ENCODE measurements at regions not wholly inside any gene's neighbourhood (a gene's known extent, or its start where the extent isn't known, plus 50 kb on each side); places are given as distances from the start of the nearest gene placed in this dataset.
"Not testable (repeated sequence)": the region's sequence is repeated elsewhere in the genome, so short reads cannot be mapped to it uniquely, and the experiment has no call there.

DNA sequence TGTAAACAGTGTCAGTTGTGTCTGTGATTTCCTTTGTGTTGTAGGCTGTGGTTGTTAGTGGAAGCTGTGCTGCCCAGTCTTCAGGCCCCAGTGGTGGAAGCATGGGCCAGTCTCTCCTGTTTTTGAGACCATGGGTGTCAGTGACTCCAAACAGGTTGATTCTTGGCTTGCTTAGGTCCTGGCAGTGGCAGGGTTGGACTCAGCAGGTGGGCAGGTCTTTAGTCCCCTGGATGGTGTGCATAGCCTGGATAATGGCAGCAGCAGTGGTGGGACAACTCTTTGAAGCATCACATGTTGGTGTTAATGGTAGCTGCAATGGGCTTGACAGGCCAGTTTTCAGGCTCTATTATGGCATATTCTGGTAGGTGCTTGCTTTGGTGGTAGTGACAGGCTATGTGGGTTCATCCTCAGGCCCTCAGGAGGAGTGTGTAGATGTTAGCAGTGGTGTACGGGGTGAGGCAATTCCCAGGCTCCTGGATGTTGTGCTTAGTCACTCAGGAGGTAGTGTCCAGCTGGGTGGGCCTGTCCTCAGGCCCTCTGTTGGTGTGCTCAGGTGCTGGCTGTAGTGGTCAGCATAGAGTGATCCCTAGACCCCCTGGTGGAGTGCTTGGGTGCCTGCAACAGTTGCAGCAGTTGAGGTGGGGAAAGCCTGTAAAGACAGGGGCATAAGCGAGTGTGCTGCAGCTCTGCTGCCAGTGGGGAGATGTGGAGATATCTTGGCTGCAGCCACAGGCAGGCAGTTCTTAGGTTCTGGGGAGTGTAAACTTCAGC is 596.7 kb downstream of the PDCD6IP start:
- Histone ChIP-seq H3K4me3 (no peak overlapping the region), H3K27ac (no peak overlapping the region)

DNA sequence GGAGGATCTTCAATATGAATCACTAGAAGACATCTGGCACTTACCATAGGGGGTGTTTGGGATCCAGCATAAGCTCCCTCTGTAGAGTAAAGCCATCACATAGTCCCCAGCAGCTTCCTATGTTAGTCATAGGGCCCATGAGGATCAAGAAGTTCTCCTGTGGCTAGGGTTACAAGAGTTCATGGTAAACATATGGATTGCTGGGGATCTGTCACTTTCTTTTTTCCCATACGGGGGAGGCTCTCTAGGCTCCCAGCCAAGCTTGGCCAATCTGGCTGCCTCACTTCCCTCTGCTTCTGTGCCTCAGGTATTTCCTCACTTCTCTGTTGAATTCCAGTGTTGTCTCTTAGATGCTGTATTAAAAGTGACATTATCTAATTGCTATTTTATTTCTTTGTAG is 597.9 kb downstream of the PDCD6IP start:
- H3K4me3 ChIP-seq, result no peak overlapping the region
- H3K27ac ChIP-seq, result no peak overlapping the region

DNA sequence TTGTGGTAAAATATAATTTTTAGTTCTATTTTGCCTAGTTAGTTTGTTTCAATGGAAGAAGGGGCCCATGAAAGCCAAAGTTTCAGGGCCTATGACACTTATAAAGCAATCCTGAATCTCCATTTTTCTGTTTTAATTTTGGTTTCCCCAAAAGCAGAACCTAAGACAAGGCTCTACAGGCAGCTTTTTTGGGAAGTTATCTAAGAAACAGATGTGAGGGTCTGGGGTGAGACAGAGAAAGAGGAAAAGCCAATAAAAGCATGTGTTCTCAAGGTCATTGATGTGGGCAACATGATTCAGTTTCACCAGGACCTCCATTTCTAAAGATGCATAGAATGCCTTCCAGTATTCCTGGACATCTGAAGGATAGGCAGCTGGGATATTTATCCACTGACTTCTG is 598.5 kb downstream of the PDCD6IP start:
- Histone ChIP-seq H3K27ac (no peak overlapping the region), H3K4me3 (no peak overlapping the region)

GRCh38 chr3:34399401-34399800 is 601.0 kb downstream of the PDCD6IP start:
- no peak overlapping the region for H3K4me3 ChIP-seq

GRCh38 chr3:34405159-34405558 is 606.7 kb downstream of the PDCD6IP start:
- Histone ChIP-seq H3K27ac (no peak overlapping the region), H3K4me3 (no peak overlapping the region)

More at GRCh38 chr3:34399401-34399800, 601.0 kb downstream of the PDCD6IP start:
- no peak overlapping the region for H3K27ac ChIP-seq

DNA sequence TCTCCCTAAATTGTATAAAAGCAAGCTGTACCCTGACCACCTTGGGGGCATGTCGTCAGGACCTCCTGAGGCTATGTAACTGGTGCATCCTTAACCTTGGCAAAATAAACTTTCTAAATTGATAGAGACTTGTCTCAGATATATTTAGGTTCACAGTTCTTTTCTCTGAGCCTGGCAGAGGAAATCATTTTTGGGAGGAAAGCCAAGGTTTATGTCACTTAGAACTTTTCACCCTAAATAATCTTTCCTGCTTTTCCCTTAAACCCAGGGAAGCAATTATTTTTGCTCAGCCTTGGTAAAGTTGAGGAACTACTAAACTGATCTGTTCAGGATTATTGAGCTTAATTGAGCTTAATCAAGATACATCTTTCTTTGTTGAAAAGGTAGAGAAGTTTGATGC is 608.9 kb downstream of the PDCD6IP start:
- no peak overlapping the region for H3K27ac ChIP-seq
- H3K4me3 ChIP-seq, result no peak overlapping the region

DNA sequence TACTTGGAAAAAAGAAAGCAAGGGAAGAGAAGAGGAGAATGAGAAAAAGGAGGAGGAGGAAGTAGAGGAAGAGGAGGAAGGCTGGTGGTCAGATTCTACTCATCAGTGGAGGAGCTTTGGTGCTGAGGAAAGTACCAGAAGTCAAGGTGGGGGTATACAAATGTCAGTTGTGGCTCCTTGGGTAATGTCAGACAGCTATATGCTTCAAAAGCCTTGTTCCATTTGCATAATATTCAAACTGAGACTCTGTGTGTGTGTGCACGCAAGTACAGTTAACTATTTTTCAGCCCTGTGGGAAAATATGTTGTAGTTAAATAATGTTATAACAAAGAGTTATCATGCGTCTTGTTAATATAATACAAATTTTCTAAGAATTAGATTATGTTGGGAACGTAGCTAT is 609.7 kb downstream of the PDCD6IP start:
- Histone ChIP-seq H3K4me3 (no peak overlapping the region), H3K27ac (no peak overlapping the region)

- no peak overlapping the region for H3K4me3 ChIP-seq
- no peak overlapping the region for H3K27ac ChIP-seq
Measured at GRCh38 chr3:34411596-34411995, 613.2 kb downstream of the PDCD6IP start.

DNA sequence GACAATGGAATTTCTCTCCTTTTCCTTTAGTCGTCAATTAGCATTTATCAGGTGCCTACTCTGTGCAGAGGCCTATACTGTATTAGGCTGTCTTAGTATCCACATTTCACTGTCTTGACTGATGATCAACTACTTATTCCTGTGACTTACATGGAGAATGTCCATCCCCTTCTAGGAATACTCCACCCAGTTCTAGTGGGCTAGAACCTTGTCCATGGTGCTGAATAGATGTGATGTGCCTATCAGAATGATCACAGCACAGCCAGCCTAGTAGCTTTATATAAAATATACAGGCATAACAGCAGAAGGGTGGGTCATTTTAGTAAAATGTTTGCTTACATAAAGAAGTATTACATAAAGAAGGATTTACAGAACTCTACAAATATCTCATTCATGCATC is 621.4 kb downstream of the PDCD6IP start:
- no peak overlapping the region for H3K27ac ChIP-seq

DNA sequence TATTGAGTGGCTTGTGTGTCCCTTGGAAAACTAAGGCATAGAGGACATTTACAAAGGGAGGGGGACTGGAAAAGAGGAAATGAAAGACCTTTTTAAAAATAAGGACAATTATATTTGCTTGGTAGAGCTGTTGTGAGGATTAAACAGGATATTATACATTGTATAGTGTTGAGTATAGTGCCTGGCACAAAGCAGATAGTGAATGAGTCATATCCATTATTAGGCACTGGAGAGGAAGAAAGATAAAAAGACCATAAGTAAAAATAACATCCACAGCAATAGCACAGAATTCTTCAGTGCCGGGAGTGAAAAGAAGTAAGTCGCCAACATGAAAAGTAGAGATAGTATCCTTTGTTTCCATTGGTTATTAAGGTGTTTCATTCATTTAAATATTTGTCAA is 623.3 kb downstream of the PDCD6IP start:
- Histone ChIP-seq H3K4me3 (no peak overlapping the region), H3K27ac (no peak overlapping the region)

More for the DNA sequence above, 621.4 kb downstream of the PDCD6IP start:
- no peak overlapping the region for H3K4me3 ChIP-seq

DNA sequence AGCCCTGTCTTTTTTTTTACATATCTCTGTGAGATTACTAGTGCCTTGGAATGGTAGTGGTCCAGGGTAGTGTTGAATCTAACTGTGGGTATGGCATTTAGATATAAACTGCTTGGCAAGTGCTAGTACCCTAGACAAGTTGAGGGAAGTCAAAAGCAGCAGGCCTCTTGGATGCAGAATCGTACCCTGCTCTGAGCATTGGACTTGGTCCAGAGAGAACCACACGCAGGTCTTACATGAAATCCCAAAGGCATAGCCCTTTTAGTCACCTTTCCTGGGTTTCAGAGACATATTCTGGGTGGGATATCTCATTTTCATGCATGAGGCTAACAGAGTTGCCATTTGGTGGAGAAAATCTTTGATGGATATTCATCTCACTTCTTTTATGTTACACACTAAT is 641.4 kb downstream of the PDCD6IP start:
- Histone ChIP-seq H3K4me3 (no peak overlapping the region), H3K27ac (no peak overlapping the region)

GRCh38 chr3:34444137-34444536 is 645.7 kb downstream of the PDCD6IP start:
- H3K27ac ChIP-seq, result no peak overlapping the region

GRCh38 chr3:34449305-34449704 is 650.9 kb downstream of the PDCD6IP start:
- Histone ChIP-seq H3K4me3 (no peak overlapping the region), H3K27ac (no peak overlapping the region)

More at GRCh38 chr3:34444137-34444536, 645.7 kb downstream of the PDCD6IP start:
- H3K4me3 ChIP-seq, result no peak overlapping the region

DNA sequence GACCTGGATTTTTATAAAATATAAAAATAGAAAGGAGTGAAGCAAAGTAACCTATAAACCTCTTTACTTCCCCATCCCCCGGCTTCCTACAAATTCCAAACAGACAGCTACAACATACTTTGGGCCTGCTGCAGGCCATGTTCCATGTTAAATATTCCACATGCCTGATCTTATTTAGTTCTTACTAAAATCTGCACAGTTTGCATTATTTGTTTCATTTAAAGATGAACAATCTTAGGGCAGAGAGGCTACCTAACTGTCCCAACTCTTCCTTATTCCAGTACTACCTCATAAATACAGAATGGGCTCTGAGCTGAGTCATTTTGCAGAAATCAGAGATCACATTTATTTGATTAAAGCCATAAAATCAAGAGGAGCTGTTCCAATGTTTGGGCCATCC is 665.0 kb downstream of the PDCD6IP start:
- no peak overlapping the region for H3K27ac ChIP-seq

GRCh38 chr3:34464646-34465045 is 666.2 kb downstream of the PDCD6IP start:
- no peak overlapping the region for H3K4me3 ChIP-seq
- H3K27ac ChIP-seq, result no peak overlapping the region

More for the DNA sequence above, 665.0 kb downstream of the PDCD6IP start:
- no peak overlapping the region for H3K4me3 ChIP-seq

DNA sequence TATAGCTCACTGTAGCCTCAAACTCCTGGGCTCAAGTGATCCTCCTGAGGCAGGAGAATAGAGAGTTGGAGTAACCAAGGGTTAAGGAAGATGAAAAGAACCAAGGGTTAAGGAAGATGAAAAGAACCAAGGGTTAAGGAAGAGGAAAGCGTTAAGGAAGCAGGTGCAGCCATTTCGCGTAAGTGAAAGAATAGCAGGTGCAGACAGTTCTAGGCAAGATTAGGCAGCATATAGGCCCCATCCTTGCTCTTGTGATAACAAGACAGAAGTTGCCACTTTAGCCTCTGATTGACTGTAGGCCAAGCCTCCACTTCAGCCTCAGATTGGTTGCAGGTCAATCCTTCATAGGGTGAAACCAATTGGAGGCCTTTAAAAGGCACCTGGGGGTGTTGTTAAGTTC is 677.4 kb downstream of the PDCD6IP start:
- no peak overlapping the region for H3K27ac ChIP-seq
- no peak overlapping the region for H3K4me3 ChIP-seq

GRCh38 chr3:34483311-34483887 is 685.0 kb downstream of the PDCD6IP start:
- Histone ChIP-seq H3K27ac (no peak overlapping the region), H3K4me3 (no peak overlapping the region)

- Histone ChIP-seq H3K4me3 (no peak overlapping the region), H3K27ac (no peak overlapping the region)
Measured at GRCh38 chr3:34504366-34504765, 705.9 kb downstream of the PDCD6IP start.

DNA sequence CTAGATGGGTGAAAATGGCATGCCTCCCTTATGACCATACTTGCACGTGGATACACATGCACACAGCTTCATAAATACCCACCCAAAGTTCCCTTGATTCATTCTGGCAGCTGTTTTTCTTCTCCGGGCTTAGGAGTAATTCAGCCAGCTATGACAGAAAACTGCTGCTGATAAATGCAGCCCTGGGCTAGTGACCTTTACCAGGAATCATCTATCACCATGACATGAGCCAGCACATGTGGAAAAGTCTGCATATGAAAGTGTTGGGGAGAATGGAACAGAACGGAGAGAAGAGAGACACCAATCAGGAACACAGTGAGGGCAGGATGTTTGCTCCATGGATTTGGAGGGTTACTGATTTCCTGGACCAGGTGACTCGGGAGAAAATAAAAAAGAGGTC is 706.3 kb downstream of the PDCD6IP start:
- no peak overlapping the region for H3K27ac ChIP-seq
- no peak overlapping the region for H3K4me3 ChIP-seq

DNA sequence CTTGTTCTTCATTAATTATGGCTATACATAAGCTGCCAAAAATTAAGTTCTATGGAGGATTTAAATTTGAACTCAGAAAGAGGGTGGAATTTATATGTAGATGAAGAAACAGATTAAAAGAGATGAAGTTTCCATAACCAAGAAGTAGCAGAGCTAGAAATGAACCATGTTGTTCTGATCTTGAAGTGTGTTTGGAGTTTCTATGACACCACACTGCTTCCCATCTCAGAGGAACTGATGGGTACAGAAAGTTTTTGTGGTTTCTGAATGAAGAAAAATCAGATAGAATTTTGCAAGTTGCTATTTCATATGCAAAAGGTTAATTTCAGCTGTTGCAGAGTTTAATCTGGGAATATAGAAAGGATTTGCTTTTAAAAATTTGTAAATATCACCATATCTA is 710.3 kb downstream of the PDCD6IP start:
- Histone ChIP-seq H3K27ac (no peak overlapping the region), H3K4me3 (no peak overlapping the region)

GRCh38 chr3:34511891-34512290 is 713.5 kb downstream of the PDCD6IP start:
- Histone ChIP-seq H3K4me3 (no peak overlapping the region), H3K27ac (no peak overlapping the region)

- H3K4me3 ChIP-seq, H3K27ac ChIP-seq: not testable (repeated sequence)
Measured at GRCh38 chr3:34519008-34519407, 720.6 kb downstream of the PDCD6IP start.

Data from skin epidermis (tissue), 12 donors.